OCI-LY3 (cell line): ENCODE measurements at regions not wholly inside any gene's neighbourhood (a gene's known extent, or its start where the extent isn't known, plus 50 kb on each side); places are given as distances from the start of the nearest gene placed in this dataset.
A peak's percentile ranks its signal among the peaks of the same experiment; 100 is the strongest.

Experiments used
- H2AFZ ChIP-seq: fragments of 200-600, 300-600 bp; shearing (Covaris generic); 2 replicates; pipeline ENCODE4 v1.6.0; 2014; ENCODE audit warnings: antibody characterized with exemption, low read depth, low read length
- H3K27ac ChIP-seq: fragments of 200-600, 300-600 bp; sonication (generic); 2 replicates; pipeline ENCODE4 v1.5.1; 2014; ENCODE audit warnings: mild to moderate bottlenecking, low read length, moderate library complexity, mixed read lengths
- H3K27me3 ChIP-seq: fragments of 200-600, 300-600 bp; sonication (generic); 2 replicates; pipeline ENCODE4 v1.6.1; 2014; ENCODE audit warnings: low read depth, low read length, mixed read lengths
- H3K36me3 ChIP-seq: fragments of 200-600, 300-600 bp; sonication (generic); replicated peaks from 2 replicates; pipeline ENCODE3; 2014; ENCODE audit warnings: low read depth, low read length, mixed read lengths
- H3K4me1 ChIP-seq: fragments of 300-600, 200-600 bp; sonication (generic); 2 replicates; pipeline ENCODE4 v1.6.1; 2014; ENCODE audit warnings: low read length, mixed read lengths
- H3K4me2 ChIP-seq: fragments of 200-600, 300-600 bp; sonication (generic); 2 replicates; pipeline ENCODE4 v1.6.1; 2014; ENCODE audit warnings: low read length, mixed read lengths
- H3K4me3 ChIP-seq: fragments of 300-600, 200-600 bp; sonication (generic); 2 replicates; pipeline ENCODE4 v1.5.1; 2014; ENCODE audit warnings: antibody characterized with exemption, mild to moderate bottlenecking, low read length, moderate library complexity
- H3K79me2 ChIP-seq: fragments of 300-600, 200-600 bp; shearing (Covaris generic); 2 replicates; pipeline ENCODE4 v1.6.1; 2014; ENCODE audit warnings: mild to moderate bottlenecking, low read length, mixed read lengths
- H3K9ac ChIP-seq: fragments of 300-600, 200-600 bp; shearing (Covaris generic); 2 replicates; pipeline ENCODE4 v1.6.0; 2014; ENCODE audit warnings: mild to moderate bottlenecking, low read length, moderate library complexity
- H3K9me3 ChIP-seq: fragments of 200-600, 300-600 bp; shearing (Covaris generic); 2 replicates; pipeline ENCODE4 v1.6.1; 2014; ENCODE audit warnings: low read length, mixed read lengths; ENCODE audit not compliant: insufficient read depth
- H4K20me1 ChIP-seq: fragments of 200-600, 300-600 bp; sonication (generic); 2 replicates; pipeline ENCODE4 v1.6.1; 2016; ENCODE audit warnings: low read length, mixed read lengths; ENCODE audit not compliant: insufficient read depth
- EZH2phosphoT487 ChIP-seq: fragments of 200-600 bp; shearing (Covaris generic); IDR thresholded peaks from 2 replicates; pipeline ENCODE4 v1.6.1; 2018; ENCODE audit warnings: antibody characterized with exemption, mixed run types, low read depth
- TF ChIP-seq, protein P1 (sequence below): fragments of 200-600, 300-600 bp; sonication (generic); IDR thresholded peaks from 2 replicates; pipeline ENCODE4 v1.5.1; 2014; ENCODE audit warnings: antibody characterized with exemption, low read length, low read depth

GRCh38 chr18:56315363-56315762, 323.0 kb downstream of the TXNL1 start:
- Histone ChIP-seq H3K4me3 (no peak overlapping the region), H3K27me3 (no peaks in the 10 kb centered on the region), H3K36me3 (peaks cover 5% of the 10 kb centered on the region), H3K9me3 (0 out of 2 replicates have a peak, but pooled peaks cover 4% of the 10 kb centered on the region), H3K4me2 (no peak overlapping the region), H2AFZ (peak overlapping the region; percentile 1; the same call in 1 of the 2 replicates), H4K20me1 (no peaks in the 10 kb centered on the region), H3K79me2 (no peaks in the 10 kb centered on the region), H3K9ac (peak overlapping the region; percentile 7; the same call in 1 of the 2 replicates), H3K27ac (peak overlapping the region; percentile 24), H3K4me1 (peaks cover 85% of the 10 kb centered on the region)
- TF ChIP-seq EZH2phosphoT487: no peak
- TF ChIP-seq, protein P1, sequence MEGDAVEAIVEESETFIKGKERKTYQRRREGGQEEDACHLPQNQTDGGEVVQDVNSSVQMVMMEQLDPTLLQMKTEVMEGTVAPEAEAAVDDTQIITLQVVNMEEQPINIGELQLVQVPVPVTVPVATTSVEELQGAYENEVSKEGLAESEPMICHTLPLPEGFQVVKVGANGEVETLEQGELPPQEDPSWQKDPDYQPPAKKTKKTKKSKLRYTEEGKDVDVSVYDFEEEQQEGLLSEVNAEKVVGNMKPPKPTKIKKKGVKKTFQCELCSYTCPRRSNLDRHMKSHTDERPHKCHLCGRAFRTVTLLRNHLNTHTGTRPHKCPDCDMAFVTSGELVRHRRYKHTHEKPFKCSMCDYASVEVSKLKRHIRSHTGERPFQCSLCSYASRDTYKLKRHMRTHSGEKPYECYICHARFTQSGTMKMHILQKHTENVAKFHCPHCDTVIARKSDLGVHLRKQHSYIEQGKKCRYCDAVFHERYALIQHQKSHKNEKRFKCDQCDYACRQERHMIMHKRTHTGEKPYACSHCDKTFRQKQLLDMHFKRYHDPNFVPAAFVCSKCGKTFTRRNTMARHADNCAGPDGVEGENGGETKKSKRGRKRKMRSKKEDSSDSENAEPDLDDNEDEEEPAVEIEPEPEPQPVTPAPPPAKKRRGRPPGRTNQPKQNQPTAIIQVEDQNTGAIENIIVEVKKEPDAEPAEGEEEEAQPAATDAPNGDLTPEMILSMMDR: no peak

DNA sequence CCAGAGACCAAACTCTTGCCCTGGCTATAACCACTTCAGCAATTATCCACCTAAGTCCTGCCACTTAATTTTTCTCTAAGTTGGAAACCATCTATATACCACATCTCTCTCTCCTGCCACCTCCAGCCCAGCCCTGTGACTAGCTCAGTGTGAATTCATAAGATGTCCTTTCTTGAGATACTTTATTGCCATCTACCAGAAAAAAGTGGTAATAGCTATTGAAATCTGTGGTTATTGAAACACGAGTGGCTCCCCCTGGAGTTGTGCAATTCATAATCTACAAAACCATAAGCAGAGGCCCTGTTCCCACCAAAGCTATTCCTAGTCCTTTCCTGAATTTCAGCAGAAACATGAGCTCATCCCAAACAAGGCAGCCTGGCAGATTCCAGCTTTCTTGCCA, 324.0 kb downstream of the TXNL1 start:
- Histone ChIP-seq H3K4me2 (peak overlapping the region; percentile 23), H3K79me2 (no peaks in the 10 kb centered on the region), H3K9ac (peak overlapping the region; percentile 56), H4K20me1 (no peaks in the 10 kb centered on the region), H3K36me3 (peaks cover 5% of the 10 kb centered on the region), H3K9me3 (0 out of 2 replicates have a peak, but pooled peaks cover 4% of the 10 kb centered on the region), H3K27ac (peak overlapping the region; percentile 52), H3K4me3 (no peak overlapping the region), H3K4me1 (peaks cover 80% of the 10 kb centered on the region), H3K27me3 (no peaks in the 10 kb centered on the region), H2AFZ (no peak overlapping the region)
- TF ChIP-seq, protein P1: peak; percentile 100
- no peak for TF ChIP-seq EZH2phosphoT487

GRCh38 chr18:56312551-56313335, 325.6 kb downstream of the TXNL1 start:
- Histone ChIP-seq H3K36me3 (peaks cover 5% of the 10 kb centered on the region), H3K9me3 (0 out of 2 replicates have a peak, but pooled peaks cover 4% of the 10 kb centered on the region), H3K27ac (peak overlapping the region; percentile 52), H3K79me2 (no peaks in the 10 kb centered on the region), H3K9ac (peak overlapping the region; percentile 56; the same call in 1 of the 2 replicates), H4K20me1 (no peaks in the 10 kb centered on the region), H3K27me3 (no peaks in the 10 kb centered on the region), H3K4me1 (peaks cover 79% of the 10 kb centered on the region), H3K4me2 (0 out of 2 replicates have a peak overlapping the region, but pooled peaks have one; percentile 1), H2AFZ (peak overlapping the region; percentile 18), H3K4me3 (no peak overlapping the region)
- TF ChIP-seq, protein P1: no peak
- no peak for TF ChIP-seq EZH2phosphoT487

- Histone ChIP-seq H3K4me1 (peaks cover 72% of the 10 kb centered on the region), H3K36me3 (no peaks in the 10 kb centered on the region), H3K79me2 (no peaks in the 10 kb centered on the region), H3K4me2 (0 out of 2 replicates have a peak overlapping the region, but pooled peaks have one; percentile 0), H3K9me3 (no peaks in the 10 kb centered on the region), H3K4me3 (no peak overlapping the region), H2AFZ (peak overlapping the region; percentile 7; the same call in 1 of the 2 replicates), H3K27me3 (no peaks in the 10 kb centered on the region), H4K20me1 (no peaks in the 10 kb centered on the region), H3K9ac (no peak overlapping the region), H3K27ac (no peak overlapping the region)
- no peak for TF ChIP-seq EZH2phosphoT487
- TF ChIP-seq, protein P1: no peak
These were observed 329.3 kb downstream of the TXNL1 start for GRCh38 chr18:56309104-56309503.
